Mesothelial cell of epicardium (in vitro differentiated cells): ENCODE measurements at regions not wholly inside any gene's neighbourhood (a gene's known extent, or its start where the extent isn't known, plus 50 kb on each side); places are given as distances from the start of the nearest gene placed in this dataset.

ENCODE experiments used
- DNase-seq, 2 experiments: peaks; one replicate each; pipeline ENCODE4 v3.0.0; 2021; ENCODE audit warnings: low spot score in 2 of 2; ENCODE audit not compliant: unreplicated experiment in 2 of 2
- H3K27ac Mint-ChIP-seq: 2 replicates; pipeline ENCODE4 v1.8.0; 2021; ENCODE audit warnings: mixed read lengths
- H3K27me3 Mint-ChIP-seq: 2 replicates; pipeline ENCODE4 v1.8.0; 2021; ENCODE audit warnings: low read depth, mixed read lengths
- H3K36me3 Mint-ChIP-seq: 2 replicates; pipeline ENCODE4 v1.8.0; 2021; ENCODE audit warnings: mixed read lengths
- H3K4me1 Mint-ChIP-seq: 2 replicates; pipeline ENCODE4 v1.8.0; 2021; ENCODE audit warnings: mixed read lengths
- H3K4me3 Mint-ChIP-seq: 2 replicates; pipeline ENCODE4 v1.8.0; 2021; ENCODE audit warnings: mild to moderate bottlenecking, moderate library complexity, mixed read lengths
- H3K9me3 Mint-ChIP-seq: 2 replicates; pipeline ENCODE4 v1.8.0; 2021; ENCODE audit warnings: mixed read lengths
- CTCF ChIP-seq: fragments of 200-600 bp; sonication (generic); IDR thresholded peaks from one replicate; pipeline ENCODE4 v1.5.0; 2021; ENCODE audit warnings: antibody characterized with exemption; ENCODE audit not compliant: unreplicated experiment

GRCh38 chr1:228830954-228831481 lies 95.7 kb downstream of the RHOU start:
- no peak for TF ChIP-seq CTCF
- Mint-ChIP-seq H3K36me3 (no peaks in the 10 kb centered on the region), H3K27me3 (no peaks in the 10 kb centered on the region), H3K9me3 (no peaks in the 10 kb centered on the region), H3K27ac (no peak overlapping the region), H3K4me1 (peaks cover 15% of the 10 kb centered on the region), H3K4me3 (no peak overlapping the region)
- DNase-seq: no peak

- Mint-ChIP-seq H3K4me3 (no peak overlapping the region), H3K4me1 (peaks cover 14% of the 10 kb centered on the region), H3K27me3 (no peaks in the 10 kb centered on the region), H3K9me3 (no peaks in the 10 kb centered on the region), H3K27ac (no peak overlapping the region), H3K36me3 (no peaks in the 10 kb centered on the region)
- no peak for TF ChIP-seq CTCF
- no peak for DNase-seq
Observed at GRCh38 chr1:228833911-228834688, 98.8 kb downstream of the RHOU start.

GRCh38 chr1:228835456-228835855 lies 100.2 kb downstream of the RHOU start:
- no peak overlapping the region for H3K4me3 Mint-ChIP-seq
- no peaks in the 10 kb centered on the region for H3K36me3 Mint-ChIP-seq
- peaks cover 14% of the 10 kb centered on the region for H3K4me1 Mint-ChIP-seq
- no peaks in the 10 kb centered on the region for H3K9me3 Mint-ChIP-seq
- TF ChIP-seq CTCF: no peak
- DNase-seq: no peak
- no peaks in the 10 kb centered on the region for H3K27me3 Mint-ChIP-seq
- H3K27ac Mint-ChIP-seq: no peak overlapping the region

- no peak for DNase-seq
- Mint-ChIP-seq H3K9me3 (no peaks in the 10 kb centered on the region), H3K27ac (no peak overlapping the region), H3K36me3 (no peaks in the 10 kb centered on the region), H3K4me1 (peaks cover 13% of the 10 kb centered on the region), H3K4me3 (no peak overlapping the region), H3K27me3 (no peaks in the 10 kb centered on the region)
- TF ChIP-seq CTCF: no peak
Observed at GRCh38 chr1:228835911-228836310, 100.6 kb downstream of the RHOU start.

GRCh38 chr1:228836427-228836826 lies 101.1 kb downstream of the RHOU start:
- Mint-ChIP-seq H3K27me3 (no peaks in the 10 kb centered on the region), H3K9me3 (no peaks in the 10 kb centered on the region), H3K36me3 (no peaks in the 10 kb centered on the region), H3K27ac (no peak overlapping the region), H3K4me1 (peaks cover 8% of the 10 kb centered on the region), H3K4me3 (no peak overlapping the region)
- no peak for DNase-seq
- TF ChIP-seq CTCF: no peak
